ENCODE measurements at regions not wholly inside any gene's neighbourhood (a gene's known extent, or its start where the extent isn't known, plus 50 kb on each side); places are given as distances from the start of the nearest gene placed in this dataset.
A peak's percentile ranks its signal among the peaks of the same experiment; 100 is the strongest.

DNA sequence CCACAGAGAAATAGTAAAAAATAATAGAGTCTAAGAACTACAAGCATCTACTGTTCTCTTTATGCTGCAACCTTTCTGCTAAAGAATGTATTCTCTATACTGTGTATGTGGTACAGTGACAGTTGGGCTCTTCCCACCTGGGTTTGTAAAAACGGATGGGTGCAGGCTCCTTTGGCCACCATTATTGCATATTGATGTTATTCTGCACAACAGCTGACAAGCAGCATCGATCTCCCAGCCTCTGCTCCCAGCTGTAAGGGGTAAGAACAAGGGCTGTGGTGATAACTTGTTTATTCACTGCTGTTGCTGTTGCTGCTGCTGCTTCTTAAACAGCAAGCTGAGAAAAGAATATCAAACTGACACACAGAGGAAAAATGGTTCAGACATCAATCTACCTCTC, 56.1 kb downstream of the KCNRG start:
- WGBS (ENCODE audit: insufficient coverage, low coverage, low lambda C conversion rate, missing lambda C conversion rate) = 19% methylated on average over 2 of the region's 2 CpGs
- H3K4me1 ChIP-seq = peaks cover 0 to 8% (median 0%) of the 10 kb centered on the region in 4 donors
- no peak overlapping the region for H3K27ac ChIP-seq
- H3K9me3 ChIP-seq = no peaks in the 10 kb centered on the region
- TF ChIP-seq, protein P1, sequence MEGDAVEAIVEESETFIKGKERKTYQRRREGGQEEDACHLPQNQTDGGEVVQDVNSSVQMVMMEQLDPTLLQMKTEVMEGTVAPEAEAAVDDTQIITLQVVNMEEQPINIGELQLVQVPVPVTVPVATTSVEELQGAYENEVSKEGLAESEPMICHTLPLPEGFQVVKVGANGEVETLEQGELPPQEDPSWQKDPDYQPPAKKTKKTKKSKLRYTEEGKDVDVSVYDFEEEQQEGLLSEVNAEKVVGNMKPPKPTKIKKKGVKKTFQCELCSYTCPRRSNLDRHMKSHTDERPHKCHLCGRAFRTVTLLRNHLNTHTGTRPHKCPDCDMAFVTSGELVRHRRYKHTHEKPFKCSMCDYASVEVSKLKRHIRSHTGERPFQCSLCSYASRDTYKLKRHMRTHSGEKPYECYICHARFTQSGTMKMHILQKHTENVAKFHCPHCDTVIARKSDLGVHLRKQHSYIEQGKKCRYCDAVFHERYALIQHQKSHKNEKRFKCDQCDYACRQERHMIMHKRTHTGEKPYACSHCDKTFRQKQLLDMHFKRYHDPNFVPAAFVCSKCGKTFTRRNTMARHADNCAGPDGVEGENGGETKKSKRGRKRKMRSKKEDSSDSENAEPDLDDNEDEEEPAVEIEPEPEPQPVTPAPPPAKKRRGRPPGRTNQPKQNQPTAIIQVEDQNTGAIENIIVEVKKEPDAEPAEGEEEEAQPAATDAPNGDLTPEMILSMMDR (IDR thresholded peaks at IDR 0.05) = no peak
- no peak for TF ChIP-seq POLR2A (IDR thresholded peaks at IDR 0.05)
- H3K36me3 ChIP-seq = peaks cover 0 to 2% (median 0%) of the 10 kb centered on the region in 4 donors
- intact Hi-C loops (cut with DNase I) = no loop called here
- DNase-seq (no peak), ATAC-seq (peak in 3 of 4 donors; percentile 44 to 56 (median 46))
- no peak overlapping the region for H3K4me3 ChIP-seq
- H3K27me3 ChIP-seq = no peaks in the 10 kb centered on the region

DNA sequence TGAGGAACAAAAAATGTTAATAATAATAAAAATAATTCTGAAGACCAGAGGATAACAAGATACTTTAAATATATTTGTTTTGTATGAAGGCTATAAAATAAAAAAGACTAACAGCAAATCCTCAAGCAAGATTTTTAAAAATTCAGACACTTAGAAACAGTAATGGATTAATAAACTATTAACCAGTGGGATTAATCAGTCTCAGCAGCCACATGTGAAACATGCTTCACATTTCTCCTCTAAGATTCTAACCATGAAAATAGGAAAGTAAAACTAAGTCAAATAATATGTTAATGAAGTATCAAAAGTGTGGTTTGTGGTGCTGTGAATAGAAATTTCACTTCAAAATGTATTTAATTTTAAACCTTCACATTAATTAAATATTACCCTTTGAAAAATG, 57.4 kb downstream of the KCNRG start:
- ATAC-seq (no peak), DNase-seq (no peak)
- H3K4me1 ChIP-seq = peaks cover 0 to 8% (median 0%) of the 10 kb centered on the region in 4 donors
- no peak overlapping the region for H3K4me3 ChIP-seq
- H3K36me3 ChIP-seq = no peaks in the 10 kb centered on the region
- TF ChIP-seq, protein P1 (IDR thresholded peaks at IDR 0.05) = no peak
- no peaks in the 10 kb centered on the region for H3K27me3 ChIP-seq
- H3K9me3 ChIP-seq = no peaks in the 10 kb centered on the region
- H3K27ac ChIP-seq = no peak overlapping the region
- intact Hi-C loops (cut with DNase I) = no loop called here

DNA sequence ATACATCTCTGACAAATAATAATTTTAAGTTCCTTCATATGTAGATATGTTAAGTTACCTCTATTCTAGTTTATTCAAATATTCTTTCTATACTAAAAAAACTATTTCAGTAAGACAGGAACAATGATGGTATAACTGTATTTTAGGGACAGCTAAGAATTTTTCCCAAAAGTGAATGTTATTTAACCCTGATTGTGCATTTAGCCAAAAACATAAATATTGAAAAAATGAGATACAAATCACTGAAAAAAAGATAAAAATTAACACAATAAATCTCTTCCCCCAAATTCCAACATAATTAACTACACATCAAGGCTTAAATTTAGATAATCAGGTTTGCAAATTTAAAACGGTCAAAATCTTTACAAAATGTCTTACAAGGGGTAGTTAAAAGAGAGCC, 58.1 kb downstream of the KCNRG start:
- no peak for ATAC-seq
- no peak overlapping the region for H3K27ac ChIP-seq
- intact Hi-C loops (cut with DNase I) = no loop called here
- H3K9me3 ChIP-seq = no peaks in the 10 kb centered on the region
- H3K4me1 ChIP-seq = peaks cover 0 to 8% (median 0%) of the 10 kb centered on the region in 4 donors
- H3K36me3 ChIP-seq = no peaks in the 10 kb centered on the region
- H3K4me3 ChIP-seq = no peak overlapping the region
- 86% methylated on average over 1 of the region's 1 CpG for WGBS (ENCODE audit: insufficient coverage, low coverage, low lambda C conversion rate, missing lambda C conversion rate)
- H3K27me3 ChIP-seq = no peaks in the 10 kb centered on the region
- DNase-seq = no peak
- TF ChIP-seq POLR2A (IDR thresholded peaks at IDR 0.05) = no peak
- TF ChIP-seq, protein P1 (IDR thresholded peaks at IDR 0.05) = no peak

DNA sequence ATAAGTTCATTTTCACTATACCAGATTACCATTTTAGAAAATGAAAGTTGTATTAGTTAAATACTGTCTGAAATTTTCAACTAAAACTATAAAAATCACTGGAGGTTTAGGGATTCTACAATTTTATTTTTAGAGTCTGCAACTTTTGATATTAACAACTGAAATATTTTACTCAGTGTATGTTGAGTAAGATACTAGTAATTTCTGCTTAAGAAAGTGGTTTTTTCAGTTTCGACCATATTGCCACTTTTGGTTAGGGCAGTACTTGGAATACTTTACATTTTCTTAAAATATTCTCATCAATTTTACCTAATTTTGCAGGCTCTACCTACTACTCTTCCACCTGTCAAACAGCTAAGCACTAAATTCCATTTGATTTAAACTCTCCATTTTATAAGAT, 59.6 kb downstream of the KCNRG start:
- Histone ChIP-seq H3K4me1 (peaks cover 0 to 5% (median 0%) of the 10 kb centered on the region in 4 donors), H3K27ac (no peak overlapping the region), H3K27me3 (no peaks in the 10 kb centered on the region), H3K36me3 (no peaks in the 10 kb centered on the region), H3K9me3 (no peaks in the 10 kb centered on the region), H3K4me3 (no peak overlapping the region)
- intact Hi-C loops (cut with DNase I) = no loop called here
- WGBS (ENCODE audit: insufficient coverage, low coverage, low lambda C conversion rate, missing lambda C conversion rate) = 81% methylated on average over 1 of the region's 1 CpG
- no peak for ATAC-seq
- TF ChIP-seq, protein P1 (IDR thresholded peaks at IDR 0.05) = no peak
- TF ChIP-seq POLR2A (IDR thresholded peaks at IDR 0.05) = no peak
- DNase-seq = no peak

DNA sequence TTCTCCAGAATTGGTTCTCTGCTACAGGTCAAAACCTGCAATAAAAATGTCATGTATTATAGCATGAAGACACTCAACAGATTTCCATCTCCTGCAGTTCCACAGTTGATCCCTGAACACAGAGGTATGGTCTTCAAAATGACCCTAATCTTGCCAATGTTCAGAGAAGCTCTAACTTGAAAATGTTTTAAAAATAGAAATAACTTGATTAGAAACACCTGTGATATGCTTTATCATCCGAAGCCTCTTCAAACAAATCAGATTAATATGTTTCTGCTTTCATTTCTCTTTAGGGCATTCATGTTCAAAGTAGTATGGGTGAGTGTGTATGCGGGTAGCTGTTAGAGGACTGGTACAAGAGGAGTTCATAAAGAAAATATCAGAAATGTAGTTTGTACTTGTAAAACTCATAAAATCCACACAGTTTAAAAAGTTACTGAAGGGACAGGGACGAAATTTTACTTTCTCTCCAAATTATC, 60.4 kb downstream of the KCNRG start:
- Histone ChIP-seq H3K9me3 (no peaks in the 10 kb centered on the region), H3K4me3 (no peak overlapping the region), H3K4me1 (no peaks in the 10 kb centered on the region), H3K27ac (no peak overlapping the region), H3K27me3 (no peaks in the 10 kb centered on the region), H3K36me3 (no peaks in the 10 kb centered on the region)
- 87% methylated on average over 3 of the region's 3 CpGs for WGBS (ENCODE audit: insufficient coverage, low coverage, low lambda C conversion rate, missing lambda C conversion rate)
- ATAC-seq (no peak), DNase-seq (no peak)
- no peak for TF ChIP-seq POLR2A (IDR thresholded peaks at IDR 0.05)
- TF ChIP-seq, protein P1 (IDR thresholded peaks at IDR 0.05) = no peak
- intact Hi-C loops (cut with DNase I) = no loop called here
